ENCODE measurements at regions not wholly inside any gene's neighbourhood (a gene's known extent, or its start where the extent isn't known, plus 50 kb on each side); places are given as distances from the start of the nearest gene placed in this dataset.

DNA sequence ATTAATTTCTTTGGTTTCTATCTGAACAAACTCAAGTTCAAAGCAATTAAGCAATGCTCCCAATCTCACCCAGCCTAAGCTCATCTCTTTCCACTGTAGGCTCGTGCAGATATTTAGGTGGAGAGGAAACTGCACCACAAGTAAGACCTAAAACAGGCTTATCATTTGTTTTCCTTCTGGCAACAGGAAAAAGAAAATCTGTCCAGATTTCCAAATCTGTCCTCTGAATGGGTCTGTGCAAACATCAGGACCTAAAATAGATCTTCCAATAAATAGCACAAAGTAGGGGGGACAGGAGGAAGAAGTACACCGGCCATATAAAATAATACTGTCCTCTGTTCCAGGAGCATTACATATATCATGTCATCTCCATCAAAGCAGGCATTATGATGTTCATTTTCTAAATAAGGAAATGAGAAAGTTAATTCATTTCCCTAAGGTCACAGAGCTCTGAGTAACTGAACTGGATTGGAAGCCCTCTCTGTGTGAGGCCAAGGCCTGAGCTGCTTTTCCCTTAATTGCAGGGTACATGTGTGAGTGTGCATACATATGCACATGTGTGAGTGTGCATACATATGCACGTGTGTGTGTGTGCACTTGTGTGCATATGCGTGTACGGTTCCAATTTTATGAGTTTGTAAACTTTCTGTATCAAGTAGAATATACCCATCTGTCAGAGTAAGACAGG lies 92.8 kb upstream of the PARD3 start:
- TF ChIP-seq, protein P1, sequence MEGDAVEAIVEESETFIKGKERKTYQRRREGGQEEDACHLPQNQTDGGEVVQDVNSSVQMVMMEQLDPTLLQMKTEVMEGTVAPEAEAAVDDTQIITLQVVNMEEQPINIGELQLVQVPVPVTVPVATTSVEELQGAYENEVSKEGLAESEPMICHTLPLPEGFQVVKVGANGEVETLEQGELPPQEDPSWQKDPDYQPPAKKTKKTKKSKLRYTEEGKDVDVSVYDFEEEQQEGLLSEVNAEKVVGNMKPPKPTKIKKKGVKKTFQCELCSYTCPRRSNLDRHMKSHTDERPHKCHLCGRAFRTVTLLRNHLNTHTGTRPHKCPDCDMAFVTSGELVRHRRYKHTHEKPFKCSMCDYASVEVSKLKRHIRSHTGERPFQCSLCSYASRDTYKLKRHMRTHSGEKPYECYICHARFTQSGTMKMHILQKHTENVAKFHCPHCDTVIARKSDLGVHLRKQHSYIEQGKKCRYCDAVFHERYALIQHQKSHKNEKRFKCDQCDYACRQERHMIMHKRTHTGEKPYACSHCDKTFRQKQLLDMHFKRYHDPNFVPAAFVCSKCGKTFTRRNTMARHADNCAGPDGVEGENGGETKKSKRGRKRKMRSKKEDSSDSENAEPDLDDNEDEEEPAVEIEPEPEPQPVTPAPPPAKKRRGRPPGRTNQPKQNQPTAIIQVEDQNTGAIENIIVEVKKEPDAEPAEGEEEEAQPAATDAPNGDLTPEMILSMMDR (IDR thresholded peaks at IDR 0.05; ENCODE audit: low read depth, low read length, missing control alignments): no peak
- in situ Hi-C loops (cut with HindIII; ENCODE audit: low pct_ligation_motif_present, low sequenced_read_pairs): no loop called here
- no peaks in the 10 kb centered on the region for H3K36me3 ChIP-seq (replicated peaks)
- no peak overlapping the region for H3K27ac ChIP-seq
- no peak for DNase-seq
- no peak overlapping the region for H3K4me3 ChIP-seq (ENCODE audit: low read depth, low read length)
- no peaks in the 10 kb centered on the region for H3K27me3 ChIP-seq (replicated peaks)

DNA sequence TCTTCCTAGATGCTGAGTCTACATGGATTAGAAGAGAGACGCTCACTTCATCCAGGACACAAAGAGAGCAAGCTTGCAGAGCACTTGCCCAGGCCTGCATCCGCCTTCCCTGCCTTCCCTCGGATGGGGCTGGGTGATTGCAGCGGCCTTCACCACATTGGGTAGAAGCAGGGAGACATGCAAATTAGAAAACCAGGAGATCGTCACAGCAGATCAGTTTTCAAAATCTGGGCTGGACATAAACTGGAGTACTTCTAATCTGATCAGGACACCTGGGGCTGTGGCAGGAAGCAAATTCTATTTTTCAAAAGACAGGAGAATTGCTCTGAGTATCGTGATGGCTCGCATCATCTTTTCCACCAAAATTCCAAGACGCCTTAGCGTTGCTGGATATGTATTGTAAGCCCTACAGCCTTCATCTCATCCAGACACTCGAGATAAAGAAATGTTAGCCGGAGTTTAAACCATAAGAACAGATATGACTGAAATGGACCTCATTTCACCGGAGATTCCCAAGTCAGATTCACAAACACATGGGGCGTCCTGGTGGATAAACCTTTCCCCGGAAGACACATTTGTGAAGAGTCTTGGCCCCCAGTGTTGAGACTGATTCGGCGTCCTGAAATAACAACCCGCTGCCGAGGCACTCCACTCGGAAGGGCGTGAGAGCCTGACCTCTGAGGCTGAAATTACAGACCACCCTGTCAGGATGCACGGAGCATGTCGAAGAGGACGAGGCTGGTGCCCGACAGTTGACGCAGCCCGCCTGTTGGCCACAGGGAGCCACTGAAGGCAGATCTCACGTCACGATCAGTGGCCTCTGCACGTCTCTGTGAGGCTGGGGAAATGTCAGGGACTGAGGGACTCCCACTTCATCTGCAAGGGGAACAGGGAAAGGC lies 91.2 kb upstream of the PARD3 start:
- no peaks in the 10 kb centered on the region for H3K27me3 ChIP-seq (replicated peaks)
- no peak overlapping the region for H3K4me3 ChIP-seq (ENCODE audit: low read depth, low read length)
- DNase-seq: peak; percentile 78
- H3K36me3 ChIP-seq (replicated peaks): no peaks in the 10 kb centered on the region
- H3K27ac ChIP-seq: peak overlapping the region; percentile 15
- in situ Hi-C loops (cut with HindIII; ENCODE audit: low pct_ligation_motif_present, low sequenced_read_pairs): no loop called here
- TF ChIP-seq, protein P1 (IDR thresholded peaks at IDR 0.05; ENCODE audit: low read depth, low read length, missing control alignments): no peak

DNA sequence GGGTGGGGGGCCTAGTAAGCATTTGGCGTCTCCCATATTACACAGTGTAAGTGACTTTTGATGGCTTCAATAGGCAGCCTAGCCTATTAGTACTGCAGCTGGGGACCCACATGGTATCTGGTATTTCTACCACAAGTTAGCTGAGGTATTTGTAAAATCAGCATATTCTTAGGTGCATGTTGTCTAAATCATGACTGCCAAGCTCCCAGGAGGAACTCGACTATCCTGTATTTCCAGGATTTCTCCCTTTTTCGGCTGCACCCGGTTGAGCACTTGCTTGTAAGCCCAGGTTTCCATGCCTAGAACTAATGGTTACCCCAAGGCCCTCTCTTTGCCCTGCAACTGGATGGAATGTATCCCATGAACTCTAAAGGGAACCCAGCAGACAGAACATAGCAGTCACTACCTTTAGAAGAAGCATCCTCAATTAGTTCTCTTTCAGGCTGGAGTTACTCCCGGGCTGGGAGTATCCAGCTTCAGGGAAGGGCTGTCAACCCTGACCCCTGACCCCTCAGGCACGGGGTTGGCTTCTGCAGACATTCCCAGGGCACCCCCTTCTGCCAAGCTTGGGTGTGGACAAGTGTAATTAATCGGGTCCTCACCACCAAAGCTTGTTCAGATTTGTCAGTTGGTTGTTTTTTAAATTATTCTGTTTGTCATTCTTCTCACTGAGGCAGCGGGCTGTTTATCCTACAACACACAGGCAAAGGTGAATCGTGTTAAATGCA lies 90.3 kb upstream of the PARD3 start:
- TF ChIP-seq, protein P1 (IDR thresholded peaks at IDR 0.05; ENCODE audit: low read depth, low read length, missing control alignments): no peak
- in situ Hi-C loops (cut with HindIII; ENCODE audit: low pct_ligation_motif_present, low sequenced_read_pairs): no loop called here
- Histone ChIP-seq H3K36me3 (replicated peaks) (no peaks in the 10 kb centered on the region), H3K4me3 (ENCODE audit: low read depth, low read length) (no peak overlapping the region), H3K27me3 (replicated peaks) (no peaks in the 10 kb centered on the region), H3K27ac (no peak overlapping the region)
- no peak for DNase-seq

DNA sequence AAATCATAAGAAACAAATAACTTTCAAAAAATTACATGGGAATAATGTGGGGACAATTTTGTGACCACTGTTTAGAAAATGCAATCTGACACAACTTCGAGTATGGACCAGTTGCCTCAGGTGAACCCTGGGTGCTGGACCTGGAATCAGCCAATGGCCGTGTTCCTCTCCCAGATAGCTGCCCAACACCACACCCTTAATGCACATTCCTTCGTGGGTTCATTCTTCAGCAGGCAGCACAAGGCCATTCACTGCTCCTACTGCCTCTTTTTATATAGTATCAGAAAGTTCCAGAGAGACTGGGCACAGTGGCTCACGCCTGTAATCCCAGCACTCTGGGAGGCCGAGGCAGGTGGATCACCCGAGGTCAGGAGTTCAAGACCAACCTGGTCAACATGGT lies 89.1 kb upstream of the PARD3 start:
- TF ChIP-seq, protein P1 (IDR thresholded peaks at IDR 0.05; ENCODE audit: low read depth, low read length, missing control alignments): no peak
- in situ Hi-C loops (cut with HindIII; ENCODE audit: low pct_ligation_motif_present, low sequenced_read_pairs): no loop called here

DNA sequence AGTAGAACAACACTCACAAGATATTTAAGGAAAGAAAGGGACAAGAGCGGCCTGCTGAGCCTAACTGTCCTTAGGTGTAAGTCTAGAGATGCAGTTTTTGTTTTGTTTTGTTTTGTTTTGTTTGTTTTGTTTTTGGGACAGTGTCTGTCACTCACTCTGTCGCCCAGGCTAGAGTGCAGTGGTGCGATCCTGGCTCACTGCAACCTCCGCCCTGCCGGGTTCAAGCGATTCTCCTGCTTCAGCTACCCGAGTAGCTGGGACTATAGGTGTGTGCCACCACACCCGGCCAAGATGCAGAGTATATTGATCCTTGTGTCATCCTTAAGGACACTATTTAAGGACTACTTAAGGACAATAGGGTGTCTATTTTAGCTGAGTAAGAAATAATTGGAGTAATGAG lies 84.1 kb upstream of the PARD3 start:
- Histone ChIP-seq H3K27ac (no peak overlapping the region), H3K4me3 (ENCODE audit: low read depth, low read length) (no peak overlapping the region), H3K36me3 (replicated peaks) (no peaks in the 10 kb centered on the region), H3K27me3 (replicated peaks) (no peaks in the 10 kb centered on the region)
- TF ChIP-seq, protein P1 (IDR thresholded peaks at IDR 0.05; ENCODE audit: low read depth, low read length, missing control alignments): no peak
- no peak for DNase-seq
- in situ Hi-C loops (cut with HindIII; ENCODE audit: low pct_ligation_motif_present, low sequenced_read_pairs): no loop called here

More for the DNA sequence above, 89.1 kb upstream of the PARD3 start:
- no peak for DNase-seq
- no peaks in the 10 kb centered on the region for H3K36me3 ChIP-seq (replicated peaks)
- no peaks in the 10 kb centered on the region for H3K27me3 ChIP-seq (replicated peaks)
- no peak overlapping the region for H3K27ac ChIP-seq
- H3K4me3 ChIP-seq (ENCODE audit: low read depth, low read length): no peak overlapping the region
